Lower lobe of right lung (tissue), 2 donors: ENCODE measurements at regions not wholly inside any gene's neighbourhood (a gene's known extent, or its start where the extent isn't known, plus 50 kb on each side); places are given as distances from the start of the nearest gene placed in this dataset.

Source experiments
- ATAC-seq, 2 donors: fragments of 200-7000 bp; cut with Tn5 transposase; one replicate each; pipeline ENCODE4 v1.9.1; 2020 to 2022; ENCODE audit warnings: mild to moderate bottlenecking in 2 of 2, moderate library complexity in 2 of 2
- DNase-seq: peaks from one replicate; pipeline ENCODE4 v3.0.0-alpha.2; 2020
- H3K27ac ChIP-seq: fragments of 200-600 bp; one replicate; pipeline ENCODE4 v1.8.0; 2022
- H3K27me3 ChIP-seq: fragments of 200-600 bp; one replicate; pipeline ENCODE4 v1.8.0; 2022; ENCODE audit warnings: low read depth
- H3K36me3 ChIP-seq: fragments of 200-600 bp; one replicate; pipeline ENCODE4 v1.8.0; 2022; ENCODE audit warnings: mild to moderate bottlenecking
- H3K4me1 ChIP-seq: fragments of 200-600 bp; one replicate; pipeline ENCODE4 v1.8.0; 2022
- H3K4me3 ChIP-seq: fragments of 200-600 bp; one replicate; pipeline ENCODE4 v1.8.0; 2022; ENCODE audit warnings: mild to moderate bottlenecking
- H3K9me3 ChIP-seq: fragments of 200-600 bp; one replicate; pipeline ENCODE4 v1.8.0; 2022
- intact Hi-C: fragments of 100-400 bp; cut with DNase I; formaldehyde crosslinking; loops from one replicate; pipeline ENCODE4 v1.11.0; 2022
- TF ChIP-seq, protein P1 (sequence below): fragments of 200-600 bp; IDR thresholded peaks from one replicate; pipeline ENCODE4 v1.8.0; 2022; ENCODE audit warnings: antibody characterized with exemption, mild to moderate bottlenecking
- donor health status: DM: no; HTN: yes; CAD: no; lungs with severe emphysema.

DNA sequence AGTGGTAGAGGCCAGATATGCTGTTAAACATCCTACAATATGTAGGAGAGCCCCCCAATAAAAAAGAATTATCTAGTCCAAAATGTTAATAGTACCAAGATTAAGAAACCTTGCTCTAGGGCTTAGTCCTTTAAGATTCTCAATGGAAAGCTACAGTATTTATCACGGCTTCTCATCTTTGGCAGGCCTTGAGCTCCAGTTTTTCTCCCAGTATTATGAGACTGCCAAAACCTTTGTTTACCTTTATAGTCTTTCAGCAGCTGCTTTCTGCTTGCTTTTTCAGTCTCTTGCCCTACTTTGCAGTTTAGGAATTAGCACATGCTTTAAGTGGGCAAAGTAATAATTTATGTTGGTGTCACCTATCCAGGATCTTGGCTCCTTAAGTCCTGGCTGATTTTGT is 59.7 kb downstream of the NHLRC1 start:
- Histone ChIP-seq H3K9me3 (no peaks in the 10 kb centered on the region), H3K4me3 (no peak overlapping the region), H3K27ac (no peak overlapping the region), H3K36me3 (no peaks in the 10 kb centered on the region), H3K4me1 (peaks cover 6% of the 10 kb centered on the region), H3K27me3 (no peaks in the 10 kb centered on the region)
- no peak for DNase-seq
- no peak for ATAC-seq
- TF ChIP-seq, protein P1, sequence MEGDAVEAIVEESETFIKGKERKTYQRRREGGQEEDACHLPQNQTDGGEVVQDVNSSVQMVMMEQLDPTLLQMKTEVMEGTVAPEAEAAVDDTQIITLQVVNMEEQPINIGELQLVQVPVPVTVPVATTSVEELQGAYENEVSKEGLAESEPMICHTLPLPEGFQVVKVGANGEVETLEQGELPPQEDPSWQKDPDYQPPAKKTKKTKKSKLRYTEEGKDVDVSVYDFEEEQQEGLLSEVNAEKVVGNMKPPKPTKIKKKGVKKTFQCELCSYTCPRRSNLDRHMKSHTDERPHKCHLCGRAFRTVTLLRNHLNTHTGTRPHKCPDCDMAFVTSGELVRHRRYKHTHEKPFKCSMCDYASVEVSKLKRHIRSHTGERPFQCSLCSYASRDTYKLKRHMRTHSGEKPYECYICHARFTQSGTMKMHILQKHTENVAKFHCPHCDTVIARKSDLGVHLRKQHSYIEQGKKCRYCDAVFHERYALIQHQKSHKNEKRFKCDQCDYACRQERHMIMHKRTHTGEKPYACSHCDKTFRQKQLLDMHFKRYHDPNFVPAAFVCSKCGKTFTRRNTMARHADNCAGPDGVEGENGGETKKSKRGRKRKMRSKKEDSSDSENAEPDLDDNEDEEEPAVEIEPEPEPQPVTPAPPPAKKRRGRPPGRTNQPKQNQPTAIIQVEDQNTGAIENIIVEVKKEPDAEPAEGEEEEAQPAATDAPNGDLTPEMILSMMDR, result no peak
- intact Hi-C loops, result no loop called here

DNA sequence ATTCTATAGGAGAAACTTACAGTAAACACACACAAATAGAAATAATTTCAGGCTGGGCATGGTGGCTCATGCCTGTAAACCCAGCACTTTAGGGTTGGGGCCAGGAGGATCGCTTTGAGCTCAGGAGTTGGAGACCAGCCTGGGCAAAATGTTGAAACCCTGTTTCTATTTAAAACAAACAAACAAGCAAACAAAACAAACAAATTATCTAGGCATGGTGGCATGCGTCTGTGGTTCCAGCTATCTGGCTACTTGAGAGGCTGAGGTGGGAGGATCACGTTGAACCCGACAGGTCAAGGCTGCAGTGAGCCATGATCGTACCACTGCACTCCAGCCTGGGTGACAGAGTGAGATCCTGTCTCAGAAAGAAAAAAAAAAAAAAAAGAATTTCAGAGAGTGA is 64.0 kb downstream of the NHLRC1 start:
- H3K9me3 ChIP-seq, result no peaks in the 10 kb centered on the region
- TF ChIP-seq, protein P1, result no peak
- H3K36me3 ChIP-seq, result no peaks in the 10 kb centered on the region
- intact Hi-C loops, result no loop called here
- H3K4me3 ChIP-seq, result no peak overlapping the region
- ATAC-seq, result no peak
- DNase-seq, result no peak
- H3K27ac ChIP-seq, result no peak overlapping the region
- peaks cover 6% of the 10 kb centered on the region for H3K4me1 ChIP-seq
- H3K27me3 ChIP-seq, result no peaks in the 10 kb centered on the region

DNA sequence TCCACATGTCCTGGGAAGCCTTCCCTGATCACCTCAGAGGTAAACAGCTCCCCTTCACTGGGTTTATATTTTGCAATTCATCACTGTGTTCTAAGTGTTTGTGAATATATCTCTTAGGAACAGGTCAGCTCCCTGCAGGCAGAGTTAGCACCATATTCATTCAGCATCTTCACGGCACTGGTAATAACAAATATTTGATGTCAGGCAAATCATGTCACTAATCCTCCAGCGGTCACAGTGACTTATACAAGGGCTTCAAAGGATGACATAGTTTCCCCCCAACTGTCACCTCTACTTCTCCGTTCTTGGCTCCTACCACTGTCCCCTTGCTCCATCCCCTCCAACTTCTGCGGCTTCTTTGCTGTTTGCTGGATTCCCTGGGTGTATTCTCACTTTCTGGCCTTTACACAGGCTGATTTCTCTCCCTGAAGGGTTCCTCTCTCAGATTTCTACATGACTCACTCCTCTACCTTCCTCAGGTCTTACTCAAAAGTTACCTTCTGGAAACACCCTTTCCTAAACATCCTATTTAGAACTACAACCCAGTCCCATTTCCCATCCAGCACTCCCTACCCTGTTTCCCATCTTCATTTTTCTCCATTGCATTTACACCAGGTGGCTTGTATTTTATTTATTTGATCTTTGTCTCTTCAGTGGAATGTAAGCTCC is 66.6 kb downstream of the NHLRC1 start:
- TF ChIP-seq, protein P1, result no peak
- ATAC-seq, result no peak
- intact Hi-C loops, result no loop called here

DNA sequence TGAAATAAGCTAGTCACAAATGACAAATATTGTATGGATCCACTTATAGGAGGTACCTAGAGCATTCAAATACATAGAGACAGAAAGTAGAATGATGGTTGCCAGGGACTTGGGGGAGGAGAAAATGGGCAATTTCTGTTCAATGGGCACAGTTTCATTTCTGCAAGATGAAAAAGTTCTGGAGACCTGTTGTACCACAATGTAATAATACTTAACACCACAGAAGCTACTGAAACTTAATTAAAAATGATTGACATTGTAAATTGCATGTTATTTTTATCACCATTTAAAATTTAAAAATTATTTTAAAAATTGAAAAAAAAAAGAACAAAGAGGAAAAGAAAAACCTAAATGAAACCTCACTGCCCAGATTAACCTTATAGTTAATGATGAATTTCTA is 67.4 kb downstream of the NHLRC1 start:
- Histone ChIP-seq H3K9me3 (no peaks in the 10 kb centered on the region), H3K4me3 (no peak overlapping the region), H3K27ac (no peak overlapping the region), H3K27me3 (no peaks in the 10 kb centered on the region), H3K4me1 (no peaks in the 10 kb centered on the region), H3K36me3 (no peaks in the 10 kb centered on the region)
- DNase-seq (no peak), ATAC-seq (no peak)
- TF ChIP-seq, protein P1, result no peak
- intact Hi-C loops, result no loop called here

More for the DNA sequence above, 66.6 kb downstream of the NHLRC1 start:
- Histone ChIP-seq H3K36me3 (no peaks in the 10 kb centered on the region), H3K4me1 (no peaks in the 10 kb centered on the region), H3K27me3 (no peaks in the 10 kb centered on the region), H3K4me3 (no peak overlapping the region), H3K9me3 (no peaks in the 10 kb centered on the region), H3K27ac (no peak overlapping the region)
- no peak for DNase-seq

DNA sequence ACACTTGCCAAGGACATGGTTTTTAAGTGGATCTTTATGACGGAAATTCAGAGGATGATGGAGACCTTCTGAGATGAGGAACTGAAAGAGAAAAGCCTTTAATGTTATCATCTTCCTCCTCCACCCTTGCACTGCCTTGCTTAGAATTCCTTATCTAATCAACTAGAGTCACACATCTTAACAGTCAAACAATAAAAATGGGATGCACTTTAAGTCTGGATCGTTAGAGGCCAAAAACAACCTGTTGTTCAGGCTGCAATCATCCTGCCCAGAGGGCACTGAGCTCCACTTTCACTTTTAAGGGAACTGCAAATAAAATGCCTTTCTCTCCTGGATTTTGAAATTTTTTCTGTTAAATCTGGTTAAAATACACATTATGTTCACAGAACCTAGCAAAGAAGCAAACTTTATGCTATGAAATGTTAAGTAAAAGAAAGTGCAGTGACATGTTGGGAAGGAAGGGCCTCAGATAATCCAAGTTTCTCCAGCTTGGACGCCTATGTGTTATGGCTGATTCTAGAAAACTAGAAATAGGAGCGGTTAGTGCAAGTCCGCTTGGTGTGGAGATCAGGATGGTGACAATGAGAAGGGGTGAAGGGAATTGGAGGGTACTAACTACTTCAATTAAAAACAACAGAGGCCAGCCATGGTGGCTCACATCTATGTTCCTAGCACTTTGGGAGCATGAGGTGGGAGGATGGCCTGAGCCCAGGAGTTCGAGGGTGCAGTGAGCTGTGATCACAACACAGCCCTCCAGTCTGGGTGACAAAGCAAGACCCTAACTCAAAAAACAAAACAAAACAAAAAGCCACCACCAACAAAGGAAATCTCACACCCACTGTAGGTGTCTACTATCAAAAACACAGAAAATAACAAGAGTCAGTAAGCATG is 66.4 kb upstream of the KIF13A start:
- DNase-seq, result no peak
- TF ChIP-seq, protein P1, result no peak
- Histone ChIP-seq H3K9me3 (no peaks in the 10 kb centered on the region), H3K4me1 (no peaks in the 10 kb centered on the region), H3K27ac (peak overlapping the region; percentile 58), H3K36me3 (no peaks in the 10 kb centered on the region), H3K4me3 (peak overlapping the region; percentile 2), H3K27me3 (no peaks in the 10 kb centered on the region)
- intact Hi-C loops, result no loop called here
- ATAC-seq, result peak; percentile 44 to 50
